ENCODE measurements at regions not wholly inside any gene's neighbourhood (a gene's known extent, or its start where the extent isn't known, plus 50 kb on each side); places are given as distances from the start of the nearest gene placed in this dataset.

DNA sequence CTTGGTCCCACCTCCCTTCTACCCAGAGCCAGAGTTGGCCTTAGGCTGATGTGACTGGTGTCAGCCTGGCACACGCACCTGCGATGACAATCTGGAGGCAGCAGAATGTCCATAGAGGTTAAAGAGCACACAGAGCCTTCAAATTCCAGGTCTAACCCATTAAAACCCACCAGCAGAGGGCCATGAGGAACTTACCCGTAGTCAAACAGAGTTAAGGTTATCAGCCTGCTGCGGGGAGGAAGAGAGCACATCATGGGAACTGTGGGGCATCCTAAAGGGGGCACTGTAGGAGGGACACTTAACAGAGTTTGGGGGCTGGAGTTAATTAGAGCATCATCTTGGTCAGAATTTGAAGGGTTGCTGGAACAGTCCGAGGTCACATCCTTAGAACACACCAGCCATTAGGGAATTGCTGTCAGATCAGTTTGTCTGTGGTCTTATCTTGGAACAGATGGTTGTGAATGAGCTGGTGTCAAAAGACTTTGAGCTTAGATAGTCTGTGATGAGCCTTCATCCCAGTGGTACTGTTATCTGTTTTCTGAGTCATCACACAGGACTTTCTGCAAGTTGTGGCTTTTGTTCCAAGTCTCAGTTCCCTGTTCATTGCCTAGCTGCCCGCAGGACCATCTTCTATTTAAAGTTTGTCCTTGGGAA lies 248.6 kb downstream of the LOXHD1 start:
- Mint-ChIP-seq H3K9me3 (no peaks in the 10 kb centered on the region), H3K4me3 (no peak overlapping the region), H3K4me1 (peaks cover 3% of the 10 kb centered on the region), H3K27ac (no peak overlapping the region), H3K36me3 (ENCODE audit: low read depth) (no peaks in the 10 kb centered on the region), H3K27me3 (peaks cover 9% of the 10 kb centered on the region)
- intact Hi-C loops (cut with micrococcal nuclease): no loop called here
- DNase-seq: no peak

DNA sequence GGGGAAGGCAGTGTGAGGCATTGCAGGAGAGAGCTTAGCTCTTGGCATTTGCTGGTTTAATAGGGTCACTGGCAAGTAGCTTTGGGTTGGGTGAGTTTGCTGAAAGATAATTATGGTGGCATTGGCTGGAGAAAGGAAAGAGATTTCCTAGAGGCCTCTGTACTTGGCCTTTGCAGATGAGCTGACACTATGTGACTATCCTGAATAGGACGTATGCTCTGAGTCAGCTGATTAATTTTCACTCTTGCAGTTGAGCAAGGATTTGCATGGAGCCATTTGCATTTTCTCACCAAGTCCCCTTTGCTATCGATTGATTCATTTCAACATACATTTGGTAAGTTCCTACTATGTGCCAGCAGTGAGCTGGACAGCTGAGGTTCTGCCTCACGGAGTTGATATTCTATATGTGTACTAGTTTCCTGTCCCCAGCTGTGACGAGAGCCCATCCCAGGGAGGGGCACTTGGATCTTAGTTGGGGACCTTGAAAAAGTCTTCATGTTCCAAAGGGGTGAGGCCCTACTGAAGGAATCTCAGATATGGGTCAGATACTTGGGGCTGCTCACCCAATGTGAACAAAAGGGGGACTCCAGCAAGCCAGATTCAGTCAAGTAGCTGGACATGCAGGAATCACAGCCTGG lies 245.7 kb downstream of the LOXHD1 start:
- Mint-ChIP-seq H3K36me3 (ENCODE audit: low read depth) (no peaks in the 10 kb centered on the region), H3K27ac (no peak overlapping the region), H3K4me1 (peaks cover 3% of the 10 kb centered on the region), H3K27me3 (peaks cover 8% of the 10 kb centered on the region), H3K9me3 (no peaks in the 10 kb centered on the region), H3K4me3 (no peak overlapping the region)
- intact Hi-C loops (cut with micrococcal nuclease): no loop called here
- no peak for DNase-seq

GRCh38 chr18:46411867-46412690 lies 244.9 kb downstream of the LOXHD1 start:
- Mint-ChIP-seq H3K4me3 (no peak overlapping the region), H3K4me1 (peaks cover 3% of the 10 kb centered on the region), H3K9me3 (no peaks in the 10 kb centered on the region), H3K36me3 (ENCODE audit: low read depth) (no peaks in the 10 kb centered on the region), H3K27me3 (peaks cover 8% of the 10 kb centered on the region), H3K27ac (no peak overlapping the region)
- intact Hi-C loops (cut with micrococcal nuclease): no loop called here
- no peak for DNase-seq

- H3K4me1 Mint-ChIP-seq: no peaks in the 10 kb centered on the region
- H3K4me3 Mint-ChIP-seq: no peak overlapping the region
- H3K27me3 Mint-ChIP-seq: peaks cover 4% of the 10 kb centered on the region
- DNase-seq: no peak
- H3K9me3 Mint-ChIP-seq: no peaks in the 10 kb centered on the region
- H3K27ac Mint-ChIP-seq: no peak overlapping the region
- no peaks in the 10 kb centered on the region for H3K36me3 Mint-ChIP-seq (ENCODE audit: low read depth)
- intact Hi-C loops (cut with micrococcal nuclease): no loop called here
Measured at GRCh38 chr18:46412916-46413315, 244.1 kb downstream of the LOXHD1 start.

DNA sequence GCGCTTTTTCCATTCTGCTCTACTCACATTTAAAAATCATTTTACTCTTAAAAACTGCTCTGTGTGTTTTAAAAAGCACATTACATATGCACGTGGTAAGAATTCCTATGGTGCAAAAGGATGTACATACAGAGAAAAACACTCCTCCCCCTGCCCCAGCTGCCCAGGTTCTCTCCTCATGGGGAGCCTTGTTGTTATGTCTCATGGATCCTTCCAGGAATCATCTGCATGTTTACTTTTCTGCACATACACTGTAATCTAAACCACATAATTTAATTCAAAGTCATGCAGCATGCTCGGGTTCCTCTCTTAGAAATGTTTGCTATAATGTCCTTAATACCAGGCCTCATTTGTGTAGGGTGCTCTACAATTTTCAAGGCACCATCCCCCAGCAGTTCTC lies 243.3 kb downstream of the LOXHD1 start:
- Mint-ChIP-seq H3K27me3 (no peaks in the 10 kb centered on the region), H3K4me3 (no peak overlapping the region), H3K4me1 (no peaks in the 10 kb centered on the region), H3K36me3 (ENCODE audit: low read depth) (no peaks in the 10 kb centered on the region), H3K9me3 (no peaks in the 10 kb centered on the region), H3K27ac (no peak overlapping the region)
- no peak for DNase-seq
- intact Hi-C loops (cut with micrococcal nuclease): no loop called here

DNA sequence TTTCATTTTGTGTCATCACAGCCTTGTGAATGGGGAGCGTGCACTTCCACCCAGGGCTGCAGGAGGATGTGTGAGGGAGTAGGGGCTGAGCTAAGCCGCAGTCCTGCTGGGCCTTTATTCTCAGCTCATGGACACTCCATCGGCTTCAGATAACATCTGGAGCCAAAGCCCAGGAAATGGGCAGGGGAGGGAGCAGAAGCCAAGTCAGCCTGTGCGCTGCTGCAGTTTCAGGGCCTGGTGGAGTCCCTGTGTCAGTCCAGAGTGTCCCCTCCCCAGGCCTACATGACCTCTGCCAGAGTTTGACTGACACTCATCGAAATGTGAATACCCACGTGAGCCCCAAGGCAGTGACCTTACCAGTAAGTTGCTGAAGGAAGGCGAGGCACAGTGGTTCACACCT lies 242.2 kb downstream of the LOXHD1 start:
- Mint-ChIP-seq H3K4me3 (no peak overlapping the region), H3K9me3 (no peaks in the 10 kb centered on the region), H3K36me3 (ENCODE audit: low read depth) (no peaks in the 10 kb centered on the region), H3K27ac (no peak overlapping the region), H3K4me1 (peaks cover 2% of the 10 kb centered on the region), H3K27me3 (no peaks in the 10 kb centered on the region)
- no peak for DNase-seq
- intact Hi-C loops (cut with micrococcal nuclease): no loop called here

DNA sequence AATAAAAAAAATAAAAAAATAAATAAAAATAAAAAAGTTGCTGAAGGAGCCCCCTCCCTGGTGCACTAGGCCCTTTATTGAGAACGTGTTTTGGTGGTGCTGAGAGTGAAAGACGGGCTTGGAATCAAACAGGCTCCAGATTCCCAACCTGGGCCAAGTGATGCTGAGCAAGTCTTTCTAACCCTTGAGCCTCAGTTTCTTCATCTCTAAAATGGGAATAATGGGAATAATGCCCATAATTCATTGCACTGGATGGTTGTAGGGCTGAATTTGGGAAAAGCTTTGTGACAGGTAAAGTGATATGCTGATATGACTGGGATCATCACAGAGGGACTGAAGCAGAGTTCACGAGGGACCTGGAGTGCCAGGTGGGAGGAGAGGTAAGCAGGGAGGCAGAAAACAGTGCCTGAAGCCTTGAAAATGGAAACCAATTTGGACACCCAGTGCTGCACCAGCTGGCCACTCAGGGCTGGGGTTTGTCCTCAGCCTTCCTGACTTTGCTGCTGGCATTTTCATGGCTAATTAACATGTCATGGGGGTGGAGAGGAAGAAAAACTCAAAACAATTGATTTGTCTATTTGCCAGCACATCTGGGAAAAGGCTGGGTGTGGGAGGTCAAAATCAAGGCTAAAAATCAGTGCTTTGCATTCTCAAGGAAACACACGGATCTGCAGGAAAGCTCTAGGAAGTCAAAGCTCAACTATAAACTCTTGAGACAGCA lies 241.3 kb downstream of the LOXHD1 start:
- no peak overlapping the region for H3K27ac Mint-ChIP-seq
- H3K4me3 Mint-ChIP-seq: no peak overlapping the region
- H3K4me1 Mint-ChIP-seq: peaks cover 2% of the 10 kb centered on the region
- intact Hi-C loops (cut with micrococcal nuclease): no loop called here
- H3K27me3 Mint-ChIP-seq: no peaks in the 10 kb centered on the region
- H3K36me3 Mint-ChIP-seq (ENCODE audit: low read depth): no peaks in the 10 kb centered on the region
- H3K9me3 Mint-ChIP-seq: no peaks in the 10 kb centered on the region
- DNase-seq: no peak

DNA sequence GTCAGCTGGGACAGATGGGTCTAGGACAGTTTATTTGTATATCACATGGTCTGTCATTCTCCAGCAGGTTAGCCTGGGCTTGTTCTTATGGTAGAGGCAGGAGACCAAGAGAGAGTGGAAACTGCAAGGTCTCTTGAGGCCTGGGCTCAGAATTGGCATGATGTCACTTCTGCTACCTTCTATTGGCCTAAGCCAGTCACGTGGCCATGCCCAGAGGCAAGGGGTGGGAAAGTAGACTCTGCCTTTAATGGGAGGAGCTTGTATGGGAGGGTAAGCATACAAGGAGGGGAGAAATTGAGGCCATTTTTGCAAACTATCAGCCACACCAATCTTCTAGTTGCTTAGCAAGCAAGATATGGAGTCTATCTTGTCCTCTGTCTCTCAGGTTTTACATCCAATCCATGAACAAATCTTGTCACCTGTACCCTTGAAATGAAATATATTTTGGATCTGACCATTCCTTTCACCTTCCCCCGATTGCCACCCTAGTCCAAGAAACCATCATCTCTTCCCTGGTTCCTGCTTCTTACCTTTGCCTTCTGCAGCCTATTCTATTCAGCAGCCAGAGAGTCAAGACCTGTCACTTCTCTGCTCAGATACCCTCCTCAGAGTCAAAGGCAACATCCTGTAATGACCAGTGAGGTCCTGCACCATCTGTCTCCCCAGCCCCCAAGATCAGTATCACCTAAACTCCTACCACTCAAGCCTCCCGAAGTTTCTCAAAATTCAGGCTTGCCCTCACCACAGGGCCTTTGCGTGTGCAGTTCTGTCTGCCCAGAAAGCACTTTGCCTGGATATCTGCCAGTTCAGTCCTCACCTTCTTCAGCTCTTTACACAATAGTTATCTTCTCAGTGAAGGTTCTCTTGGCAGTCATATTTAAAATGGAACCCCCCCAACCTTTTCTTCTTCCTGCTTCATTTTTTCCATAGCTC lies 240.0 kb downstream of the LOXHD1 start:
- H3K9me3 Mint-ChIP-seq: no peaks in the 10 kb centered on the region
- intact Hi-C loops (cut with micrococcal nuclease): no loop called here
- no peak overlapping the region for H3K27ac Mint-ChIP-seq
- no peaks in the 10 kb centered on the region for H3K36me3 Mint-ChIP-seq (ENCODE audit: low read depth)
- no peaks in the 10 kb centered on the region for H3K27me3 Mint-ChIP-seq
- no peak for DNase-seq
- peaks cover 2% of the 10 kb centered on the region for H3K4me1 Mint-ChIP-seq
- H3K4me3 Mint-ChIP-seq: no peak overlapping the region

GRCh38 chr18:46418663-46419260 lies 238.3 kb downstream of the LOXHD1 start:
- intact Hi-C loops (cut with micrococcal nuclease): no loop called here
- H3K4me3 Mint-ChIP-seq: no peak overlapping the region
- peaks cover 4% of the 10 kb centered on the region for H3K4me1 Mint-ChIP-seq
- H3K9me3 Mint-ChIP-seq: no peaks in the 10 kb centered on the region
- no peaks in the 10 kb centered on the region for H3K36me3 Mint-ChIP-seq (ENCODE audit: low read depth)
- H3K27ac Mint-ChIP-seq: no peak overlapping the region
- no peaks in the 10 kb centered on the region for H3K27me3 Mint-ChIP-seq
- no peak for DNase-seq

GRCh38 chr18:46419391-46420141 lies 237.5 kb downstream of the LOXHD1 start:
- H3K9me3 Mint-ChIP-seq: no peaks in the 10 kb centered on the region
- H3K4me3 Mint-ChIP-seq: no peak overlapping the region
- intact Hi-C loops (cut with micrococcal nuclease): no loop called here
- DNase-seq: no peak
- H3K27me3 Mint-ChIP-seq: no peaks in the 10 kb centered on the region
- no peak overlapping the region for H3K27ac Mint-ChIP-seq
- H3K36me3 Mint-ChIP-seq (ENCODE audit: low read depth): no peaks in the 10 kb centered on the region
- peaks cover 4% of the 10 kb centered on the region for H3K4me1 Mint-ChIP-seq

GRCh38 chr18:46421973-46422551 lies 235.0 kb downstream of the LOXHD1 start:
- Mint-ChIP-seq H3K27ac (no peak overlapping the region), H3K9me3 (no peaks in the 10 kb centered on the region), H3K36me3 (ENCODE audit: low read depth) (no peaks in the 10 kb centered on the region), H3K4me3 (no peak overlapping the region), H3K27me3 (no peaks in the 10 kb centered on the region), H3K4me1 (peaks cover 4% of the 10 kb centered on the region)
- intact Hi-C loops (cut with micrococcal nuclease): no loop called here
- DNase-seq: no peak

DNA sequence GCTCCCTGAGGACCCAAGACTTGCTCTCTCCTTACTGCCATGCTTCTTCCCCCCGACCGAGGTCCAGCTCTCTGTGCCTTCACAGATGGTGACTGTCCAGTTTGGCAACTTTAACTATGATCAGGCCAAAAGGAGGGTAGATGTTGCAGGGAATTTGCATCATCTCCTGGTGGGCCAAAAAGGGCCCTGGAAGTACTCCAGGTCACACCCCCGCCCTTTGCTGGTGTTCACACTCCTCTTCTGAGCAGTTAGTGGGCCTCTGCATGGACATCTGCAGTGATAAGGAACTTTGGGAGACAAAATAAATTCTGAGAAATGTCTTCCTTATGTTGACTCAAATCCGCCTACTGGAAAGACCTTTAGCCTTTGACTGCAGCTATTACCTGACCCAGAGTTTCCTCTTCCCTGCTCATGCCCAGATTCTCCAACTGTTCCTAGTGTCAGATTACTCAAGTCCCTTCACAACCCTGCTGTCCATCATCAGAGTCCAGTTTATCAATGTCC lies 234.4 kb downstream of the LOXHD1 start:
- Mint-ChIP-seq H3K4me1 (peaks cover 4% of the 10 kb centered on the region), H3K36me3 (ENCODE audit: low read depth) (no peaks in the 10 kb centered on the region), H3K27ac (no peak overlapping the region), H3K9me3 (no peaks in the 10 kb centered on the region), H3K4me3 (no peak overlapping the region), H3K27me3 (no peaks in the 10 kb centered on the region)
- no peak for DNase-seq
- intact Hi-C loops (cut with micrococcal nuclease): no loop called here
